H1 (cell line): ENCODE measurements at regions not wholly inside any gene's neighbourhood (a gene's known extent, or its start where the extent isn't known, plus 50 kb on each side); places are given as distances from the start of the nearest gene placed in this dataset.

Experiments used
- ASH2L ChIP-seq: fragments of 200-600, 300-600 bp; sonication (generic); IDR thresholded peaks from one replicate; pipeline ENCODE4 v1.7.1; 2017; ENCODE audit warnings: low read length
- CTCF ChIP-seq, 3 experiments: IDR thresholded peaks; 1 replicate in 2 of 3; 2 replicates in 1 of 3; pipeline versions ENCODE4 v1.5.1 to v1.6.1; 2011; ENCODE audit warnings: low read length in 3 of 3, mild to moderate bottlenecking in 3 of 3, inconsistent platforms in 2 of 3, low read depth in 1 of 3, moderate library complexity in 1 of 3; ENCODE audit not compliant: insufficient read depth in 1 of 3; ENCODE audit errors: control extremely low read depth in 1 of 3
- EP300 ChIP-seq, 2 experiments: IDR thresholded peaks; 1 replicate in 1 of 2; 2 replicates in 1 of 2; pipeline ENCODE4 v1.6.1; 2011 to 2012; ENCODE audit warnings: low read depth in 2 of 2, low read length in 2 of 2, mild to moderate bottlenecking in 2 of 2, borderline replicate concordance in 1 of 2, inconsistent platforms in 1 of 2, moderate library complexity in 1 of 2
- EZH2 ChIP-seq: fragments of 200-600 bp; sonication (generic); IDR thresholded peaks from 2 replicates; pipeline ENCODE4 v1.7.1; 2012; ENCODE audit warnings: low read depth, mild to moderate bottlenecking, moderate library complexity, low read length, inconsistent platforms; ENCODE audit not compliant: severe bottlenecking
- GABPA ChIP-seq: IDR thresholded peaks from 2 replicates; pipeline ENCODE4 v1.6.1; 2011; ENCODE audit warnings: mild to moderate bottlenecking, low read length, moderate library complexity, borderline replicate concordance; ENCODE audit not compliant: insufficient read depth
- RFX5 ChIP-seq: IDR thresholded peaks from 2 replicates; pipeline ENCODE4 v1.6.1; 2011; ENCODE audit warnings: low read depth, low read length, improper control_type of control experiment, borderline replicate concordance

DNA sequence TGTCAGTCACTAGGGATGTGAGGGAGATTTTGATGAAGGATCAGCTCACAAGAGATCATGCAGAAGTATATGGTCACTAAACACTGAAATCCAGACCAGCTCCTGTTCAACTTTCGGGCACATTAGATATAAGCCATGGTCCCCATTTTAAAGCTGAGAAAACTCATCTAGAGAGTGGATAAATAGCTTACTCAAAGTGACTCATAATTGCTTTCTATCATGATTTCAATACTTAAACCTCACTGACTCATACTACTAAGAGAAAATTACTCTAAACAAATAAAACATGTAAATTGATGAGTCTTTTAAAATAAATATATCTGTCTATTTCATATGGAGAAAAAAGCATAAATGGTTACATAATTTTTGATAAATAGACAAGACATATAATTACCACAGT, 567.7 kb downstream of the TLR4 start:
- TF ChIP-seq EZH2 (no peak), RFX5 (no peak), ASH2L (no peak), CTCF (IDR thresholded peaks at IDR 0.05; ENCODE audit: control extremely low read depth in 1 of 3, insufficient read depth in 1 of 3, low read depth in 1 of 3, low read length in 3 of 3) (no peak), EP300 (IDR thresholded peaks at IDR 0.05; ENCODE audit: borderline replicate concordance in 1 of 2, low read depth in 2 of 2, low read length in 2 of 2) (no peak), GABPA (no peak)
